ENCODE measurements at regions not wholly inside any gene's neighbourhood (a gene's known extent, or its start where the extent isn't known, plus 50 kb on each side); places are given as distances from the start of the nearest gene placed in this dataset.
"Not testable (repeated sequence)": the region's sequence is repeated elsewhere in the genome, so short reads cannot be mapped to it uniquely, and the experiment has no call there.

DNA sequence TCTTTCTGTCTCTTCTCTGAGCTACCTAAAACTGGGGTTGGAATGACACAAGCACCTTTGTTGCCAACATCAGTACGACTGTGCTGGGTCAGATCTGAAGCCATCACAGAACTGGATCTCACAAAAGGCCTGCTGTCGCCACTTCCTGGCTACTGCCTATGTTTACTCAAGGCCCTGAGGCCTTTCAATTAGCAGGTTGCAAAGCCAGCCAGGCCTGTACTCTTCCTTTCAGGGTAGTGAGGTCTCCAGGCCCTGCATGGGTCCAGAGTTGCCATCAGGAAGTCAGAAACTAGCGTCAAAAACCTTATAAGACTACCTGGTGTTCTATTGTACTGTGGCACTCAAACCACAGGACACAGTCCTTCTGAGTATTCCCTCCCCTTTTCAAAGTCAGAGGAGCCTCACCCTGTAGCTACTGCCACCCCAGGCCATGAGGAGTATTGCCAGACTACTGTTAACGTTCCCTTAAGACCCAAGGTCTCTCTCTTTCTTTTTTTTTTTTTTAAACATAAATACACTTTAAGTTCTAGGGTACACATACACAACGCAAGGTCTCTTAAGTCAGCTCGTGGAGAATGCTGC is 937.4 kb upstream of the GJE1 start:
- DNase-seq (ENCODE audit: low spot score) = no peak
- TF ChIP-seq, protein P1, sequence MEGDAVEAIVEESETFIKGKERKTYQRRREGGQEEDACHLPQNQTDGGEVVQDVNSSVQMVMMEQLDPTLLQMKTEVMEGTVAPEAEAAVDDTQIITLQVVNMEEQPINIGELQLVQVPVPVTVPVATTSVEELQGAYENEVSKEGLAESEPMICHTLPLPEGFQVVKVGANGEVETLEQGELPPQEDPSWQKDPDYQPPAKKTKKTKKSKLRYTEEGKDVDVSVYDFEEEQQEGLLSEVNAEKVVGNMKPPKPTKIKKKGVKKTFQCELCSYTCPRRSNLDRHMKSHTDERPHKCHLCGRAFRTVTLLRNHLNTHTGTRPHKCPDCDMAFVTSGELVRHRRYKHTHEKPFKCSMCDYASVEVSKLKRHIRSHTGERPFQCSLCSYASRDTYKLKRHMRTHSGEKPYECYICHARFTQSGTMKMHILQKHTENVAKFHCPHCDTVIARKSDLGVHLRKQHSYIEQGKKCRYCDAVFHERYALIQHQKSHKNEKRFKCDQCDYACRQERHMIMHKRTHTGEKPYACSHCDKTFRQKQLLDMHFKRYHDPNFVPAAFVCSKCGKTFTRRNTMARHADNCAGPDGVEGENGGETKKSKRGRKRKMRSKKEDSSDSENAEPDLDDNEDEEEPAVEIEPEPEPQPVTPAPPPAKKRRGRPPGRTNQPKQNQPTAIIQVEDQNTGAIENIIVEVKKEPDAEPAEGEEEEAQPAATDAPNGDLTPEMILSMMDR (IDR thresholded peaks at IDR 0.05; ENCODE audit: borderline replicate concordance, control extremely low read depth, extremely low read depth, insufficient read depth, missing control alignments) = no peak
- in situ Hi-C loops (cut with MboI; ENCODE audit: low sequenced_read_pairs, unreplicated experiment) = no loop called here

DNA sequence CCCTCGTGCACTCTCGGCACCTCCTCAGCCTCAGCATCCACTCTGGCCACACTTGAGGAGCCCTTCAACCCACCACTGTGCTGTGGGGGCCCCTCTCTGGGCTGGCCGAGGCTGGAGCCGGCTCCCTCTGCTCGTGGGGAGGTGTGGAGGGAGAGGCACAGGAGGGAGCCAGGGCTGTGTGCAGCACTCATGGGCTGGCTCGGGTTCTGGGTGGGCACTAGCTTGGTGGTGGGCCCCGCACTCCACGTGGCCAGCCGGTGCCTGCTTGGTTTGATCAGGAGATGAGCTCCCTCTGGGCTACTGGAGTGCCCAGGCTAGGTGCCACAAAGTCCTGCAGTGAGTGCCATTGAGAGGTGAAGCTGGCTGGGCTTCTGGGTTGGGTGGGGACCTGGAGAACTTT is 949.4 kb upstream of the GJE1 start:
- TF ChIP-seq, protein P1 (IDR thresholded peaks at IDR 0.05; ENCODE audit: borderline replicate concordance, control extremely low read depth, extremely low read depth, insufficient read depth, missing control alignments) = no peak
- no peak for DNase-seq (ENCODE audit: low spot score)
- in situ Hi-C loops (cut with MboI; ENCODE audit: low sequenced_read_pairs, unreplicated experiment) = no loop called here

DNA sequence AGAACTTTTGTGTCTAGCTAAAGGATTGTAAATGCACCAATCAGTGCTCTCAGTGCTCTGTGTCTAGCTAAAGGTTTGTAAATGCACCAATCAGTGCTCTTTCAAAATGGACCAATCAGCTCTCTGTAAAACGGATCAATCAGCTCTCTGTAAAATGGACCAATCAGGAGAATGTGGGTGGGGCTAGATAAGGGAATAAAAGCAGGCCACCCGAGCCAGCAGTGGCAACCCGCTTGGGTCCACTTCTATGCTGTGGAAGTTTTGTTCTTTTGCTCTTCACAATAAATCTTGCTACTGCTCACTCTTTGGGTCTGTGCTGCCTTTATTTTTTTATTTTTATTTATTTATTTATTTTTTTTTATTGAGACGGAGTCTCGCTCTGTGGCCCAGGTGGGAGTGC is 957.3 kb upstream of the GJE1 start:
- in situ Hi-C loops (cut with MboI; ENCODE audit: low sequenced_read_pairs, unreplicated experiment); DNase-seq (ENCODE audit: low spot score): not testable (repeated sequence)

DNA sequence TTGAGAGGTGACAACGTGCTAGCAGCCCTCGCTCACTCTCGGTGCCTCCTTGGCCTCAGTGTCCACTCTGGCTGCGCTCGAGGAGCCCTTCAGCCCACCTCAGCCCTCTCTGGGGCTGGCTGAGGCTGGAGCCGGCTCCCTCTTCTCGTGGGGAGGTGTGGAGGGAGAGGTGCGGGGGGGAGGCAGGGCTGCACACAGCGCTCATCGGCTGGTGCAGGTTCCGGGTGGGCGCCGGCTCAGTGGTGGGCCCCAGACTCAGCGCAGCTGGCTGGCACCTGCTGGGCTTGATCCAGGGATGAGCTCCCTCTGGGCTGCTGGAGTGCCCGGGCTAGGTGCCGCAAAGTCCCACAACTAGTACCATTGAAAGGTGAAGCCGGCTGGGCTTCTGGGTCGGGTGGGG is 957.8 kb upstream of the GJE1 start:
- DNase-seq (ENCODE audit: low spot score) = no peak
- TF ChIP-seq, protein P1 (IDR thresholded peaks at IDR 0.05; ENCODE audit: borderline replicate concordance, control extremely low read depth, extremely low read depth, insufficient read depth, missing control alignments) = no peak
- in situ Hi-C loops (cut with MboI; ENCODE audit: low sequenced_read_pairs, unreplicated experiment) = no loop called here

DNA sequence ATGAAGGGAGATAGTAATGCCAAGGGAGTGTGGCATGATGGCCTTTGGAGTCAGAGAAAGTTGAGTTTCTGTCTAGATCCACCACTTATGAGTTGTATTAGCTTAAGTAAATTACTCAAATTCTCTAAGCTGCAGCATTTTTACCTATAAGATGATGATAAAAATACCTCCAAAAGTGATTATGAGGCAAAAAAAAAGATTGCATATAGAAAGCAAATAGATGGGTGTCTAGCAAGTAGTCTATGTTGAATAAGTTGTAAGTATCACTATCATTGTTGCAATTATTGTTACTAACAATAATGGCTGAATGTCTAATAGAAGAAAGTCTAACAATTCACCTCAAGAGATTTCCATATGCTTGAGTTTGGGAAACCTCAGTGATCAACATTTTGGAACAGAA is 959.2 kb upstream of the GJE1 start:
- in situ Hi-C loops (cut with MboI; ENCODE audit: low sequenced_read_pairs, unreplicated experiment) = no loop called here
- TF ChIP-seq, protein P1 (IDR thresholded peaks at IDR 0.05; ENCODE audit: borderline replicate concordance, control extremely low read depth, extremely low read depth, insufficient read depth, missing control alignments) = no peak
- no peak for DNase-seq (ENCODE audit: low spot score)

DNA sequence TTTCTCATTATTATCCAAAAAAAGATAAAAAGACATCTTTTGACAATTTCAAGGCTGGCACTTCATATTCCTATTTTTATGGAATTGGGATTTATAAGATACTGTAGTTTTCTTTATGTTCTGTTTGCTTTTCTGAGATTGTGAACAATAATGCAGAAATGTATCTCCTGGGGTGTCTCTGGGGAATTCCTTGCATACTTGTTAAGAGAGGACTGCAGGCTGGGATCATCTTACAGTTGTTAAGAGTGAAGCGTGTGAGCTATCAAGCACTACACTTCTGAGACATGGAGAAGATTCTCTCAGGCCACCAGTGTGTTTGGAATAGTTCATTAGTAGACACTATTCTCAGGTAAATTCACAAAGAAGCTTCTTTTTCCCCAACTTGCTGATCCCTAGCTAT is 963.3 kb upstream of the GJE1 start:
- in situ Hi-C loops (cut with MboI; ENCODE audit: low sequenced_read_pairs, unreplicated experiment) = no loop called here
- no peak for DNase-seq (ENCODE audit: low spot score)
- TF ChIP-seq, protein P1 (IDR thresholded peaks at IDR 0.05; ENCODE audit: borderline replicate concordance, control extremely low read depth, extremely low read depth, insufficient read depth, missing control alignments) = no peak

DNA sequence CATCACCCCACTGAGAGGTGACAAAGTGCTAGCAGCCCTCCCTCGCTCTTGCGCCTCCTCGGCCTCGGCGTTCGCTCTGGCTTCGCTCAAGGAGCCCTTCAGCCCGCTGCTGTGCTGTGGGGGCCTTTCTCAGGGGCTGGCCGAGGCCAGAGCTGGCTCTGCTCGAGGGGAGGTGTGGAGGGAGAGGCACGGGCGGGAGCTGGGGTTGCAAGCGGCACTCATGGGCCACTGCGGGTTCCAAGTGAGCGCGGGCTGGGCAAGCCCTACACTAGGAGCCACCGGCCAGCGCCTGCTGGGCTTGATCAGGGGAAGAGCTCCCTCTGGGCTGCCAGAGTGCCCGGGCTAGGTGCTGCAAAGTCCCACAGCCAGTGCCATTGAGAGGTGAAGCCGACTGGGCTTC is 964.8 kb upstream of the GJE1 start:
- DNase-seq (ENCODE audit: low spot score) = no peak
- in situ Hi-C loops (cut with MboI; ENCODE audit: low sequenced_read_pairs, unreplicated experiment) = no loop called here
- TF ChIP-seq, protein P1 (IDR thresholded peaks at IDR 0.05; ENCODE audit: borderline replicate concordance, control extremely low read depth, extremely low read depth, insufficient read depth, missing control alignments) = no peak
